HG03378 (cell line): ENCODE measurements at regions not wholly inside any gene's neighbourhood (a gene's known extent, or its start where the extent isn't known, plus 50 kb on each side); places are given as distances from the start of the nearest gene placed in this dataset.
"Not testable (repeated sequence)": the region's sequence is repeated elsewhere in the genome, so short reads cannot be mapped to it uniquely, and the experiment has no call there.

Experiments
- ATAC-seq: cut with Tn5 transposase; IDR thresholded peaks from one replicate; pipeline ENCODE4 v1.9.1; 2021; ENCODE audit warnings: mild to moderate bottlenecking, moderate library complexity; ENCODE audit not compliant: unreplicated experiment

- no peak for ATAC-seq
Measured at GRCh38 chr2:216776066-216776850, 80.9 kb upstream of the IGFBP5 start.

GRCh38 chr2:216775043-216775453, 79.7 kb upstream of the IGFBP5 start:
- no peak for ATAC-seq

- no peak for ATAC-seq
Measured at GRCh38 chr2:216774620-216775019, 79.3 kb upstream of the IGFBP5 start.

- ATAC-seq, result no peak
Measured at GRCh38 chr2:216774180-216774579, 78.8 kb upstream of the IGFBP5 start.

GRCh38 chr2:216773072-216773471, 77.7 kb upstream of the IGFBP5 start:
- ATAC-seq, result no peak

- no peak for ATAC-seq
Measured at GRCh38 chr2:216770717-216771116, 75.4 kb upstream of the IGFBP5 start.

- ATAC-seq, result no peak
Measured at GRCh38 chr2:216770050-216770449, 74.7 kb upstream of the IGFBP5 start.

GRCh38 chr2:216769626-216770025, 74.3 kb upstream of the IGFBP5 start:
- no peak for ATAC-seq

- no peak for ATAC-seq
Measured at GRCh38 chr2:216768908-216769411, 73.6 kb upstream of the IGFBP5 start.

GRCh38 chr2:216765761-216766262, 70.5 kb upstream of the IGFBP5 start:
- no peak for ATAC-seq

- no peak for ATAC-seq
Measured at GRCh38 chr2:216763396-216763795, 68.0 kb upstream of the IGFBP5 start.

- ATAC-seq, result no peak
Measured at GRCh38 chr2:216761809-216762208, 66.5 kb upstream of the IGFBP5 start.

GRCh38 chr2:216761133-216761532, 65.8 kb upstream of the IGFBP5 start:
- ATAC-seq, result no peak

- ATAC-seq, result no peak
Measured at GRCh38 chr2:216758256-216759155, 63.2 kb upstream of the IGFBP5 start.

- ATAC-seq, result no peak
Measured at GRCh38 chr2:216757532-216757931, 62.2 kb upstream of the IGFBP5 start.

GRCh38 chr2:216756435-216756834, 61.1 kb upstream of the IGFBP5 start:
- ATAC-seq, result no peak

GRCh38 chr2:216754812-216755211, 59.5 kb upstream of the IGFBP5 start:
- ATAC-seq, result no peak

- ATAC-seq, result no peak
Measured at GRCh38 chr2:216754336-216754735, 59.0 kb upstream of the IGFBP5 start.

- ATAC-seq, result no peak
Measured at GRCh38 chr2:216752855-216753505, 57.6 kb upstream of the IGFBP5 start.

- ATAC-seq, result not testable (repeated sequence)
Measured at GRCh38 chr2:216750750-216751149, 55.4 kb upstream of the IGFBP5 start.

- ATAC-seq, result not testable (repeated sequence)
Measured at GRCh38 chr2:216746268-216746667, 50.9 kb upstream of the IGFBP5 start.
